RKO (cell line): ENCODE measurements at regions not wholly inside any gene's neighbourhood (a gene's known extent, or its start where the extent isn't known, plus 50 kb on each side); places are given as distances from the start of the nearest gene placed in this dataset.

ENCODE experiments used
- DNase-seq: peaks from one replicate; pipeline ENCODE4 v3.0.0-alpha.2; 2016; ENCODE audit warnings: low spot score

DNA sequence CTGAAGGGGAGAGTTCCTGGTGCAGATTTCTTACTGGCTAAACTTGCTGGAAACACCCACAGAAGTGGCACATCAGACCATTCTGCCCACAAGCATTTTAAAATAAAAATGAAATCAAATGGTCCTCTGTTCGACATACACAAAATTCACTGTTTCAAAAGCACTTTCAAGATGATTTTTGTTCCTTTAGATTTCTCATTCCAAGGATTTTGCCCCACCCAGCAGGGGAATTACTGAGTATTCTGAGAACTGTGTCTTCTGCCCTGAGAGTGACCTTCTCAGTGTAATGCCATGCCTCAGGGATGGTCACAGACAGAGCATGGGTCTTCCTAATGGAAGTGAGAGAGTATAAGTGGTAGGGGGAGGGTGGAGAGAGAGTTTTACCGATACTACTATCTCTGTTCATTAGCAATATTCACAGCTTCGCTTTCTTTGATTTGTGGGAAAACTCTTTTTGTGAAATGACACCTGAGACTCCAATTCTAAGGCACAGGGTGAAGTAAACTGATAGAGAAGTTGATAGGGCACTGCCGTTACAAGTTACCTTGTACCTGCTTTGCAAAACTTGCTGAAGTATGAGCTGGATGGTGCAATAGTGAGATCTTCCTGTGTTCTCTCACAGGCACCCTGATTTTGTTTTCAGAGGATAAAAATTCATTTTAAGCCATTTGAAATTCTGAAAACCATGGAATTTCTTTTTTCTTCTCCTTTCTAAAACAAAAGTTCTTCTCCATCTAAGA, 95.8 kb upstream of the CD180 start:
- DNase-seq, result no peak

DNA sequence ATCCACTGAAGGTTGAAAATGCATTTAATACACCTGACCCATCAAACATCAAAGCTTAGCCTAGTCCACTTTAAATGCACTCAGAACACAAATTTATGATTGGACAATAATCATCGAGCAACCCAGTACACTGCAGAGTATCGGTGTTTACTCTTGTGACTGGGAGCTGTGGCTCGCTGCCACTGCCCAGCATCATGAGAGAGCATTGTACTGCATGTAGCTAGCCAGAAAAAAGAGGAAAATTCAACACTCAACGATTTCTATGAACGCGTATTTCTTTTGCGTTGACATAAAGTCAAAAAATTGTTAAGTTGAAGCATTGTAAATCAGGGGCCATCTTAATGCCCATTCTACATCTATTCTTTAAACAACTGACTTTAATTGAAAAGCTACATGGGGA, 95.1 kb upstream of the CD180 start:
- DNase-seq, result no peak

DNA sequence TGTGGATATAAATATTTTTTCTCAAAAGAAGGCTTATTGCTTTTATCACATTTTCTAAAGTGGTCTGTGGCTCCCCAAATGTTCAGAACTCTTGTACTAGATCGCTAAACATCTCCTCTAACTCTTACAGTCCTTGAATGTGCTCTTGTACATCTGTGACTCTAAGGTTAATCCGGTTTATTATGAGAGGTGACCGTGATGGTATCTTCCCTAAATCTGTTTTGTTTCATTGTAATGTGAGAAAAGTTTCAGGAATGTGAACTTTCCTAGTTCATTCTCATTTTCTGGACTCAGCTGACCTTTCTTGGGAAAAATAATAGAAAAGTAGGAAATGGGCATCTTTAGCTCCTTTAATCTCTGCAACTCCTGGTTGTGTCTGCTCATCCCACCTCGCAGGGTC, 94.5 kb upstream of the CD180 start:
- DNase-seq, result no peak

- no peak for DNase-seq
These were observed 94.1 kb upstream of the CD180 start for GRCh38 chr5:67290655-67291054.

DNA sequence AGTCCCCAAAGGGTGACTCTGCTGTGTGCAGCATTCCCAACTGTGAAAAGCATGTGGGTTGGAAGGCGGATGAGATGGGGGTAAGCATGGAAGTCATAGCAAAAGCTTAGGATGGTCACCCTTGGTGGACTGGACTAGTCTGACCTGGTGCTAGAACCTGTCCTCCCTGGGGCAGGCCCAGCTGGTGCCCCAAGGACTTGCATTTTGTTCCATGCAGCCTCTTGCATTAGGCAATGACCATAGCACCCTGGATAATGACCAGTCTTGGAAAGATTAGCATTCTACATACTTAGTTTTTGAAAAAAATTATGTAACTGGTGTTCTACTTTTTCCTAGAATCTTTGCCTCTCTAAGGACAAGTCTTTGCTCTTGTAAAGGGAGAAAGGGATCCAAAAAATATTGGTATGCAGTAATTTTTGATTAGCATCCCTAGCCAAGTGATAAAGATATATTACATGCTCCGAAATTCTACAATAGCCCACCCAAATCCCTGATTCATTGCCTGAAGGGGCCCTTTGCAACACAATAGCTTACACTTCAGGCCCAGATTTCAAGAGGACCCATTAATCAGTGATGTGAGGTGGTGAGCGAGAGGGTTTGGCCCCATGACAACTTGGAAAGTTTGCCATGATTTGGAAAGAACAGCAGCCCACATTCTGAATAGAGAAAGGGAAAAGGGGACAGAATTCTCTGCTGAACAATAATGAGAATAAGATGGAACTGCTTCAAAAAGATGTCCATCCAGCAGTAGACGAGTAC, 93.3 kb upstream of the CD180 start:
- DNase-seq, result no peak

GRCh38 chr5:67287510-67288268, 91.1 kb upstream of the CD180 start:
- DNase-seq, result no peak

DNA sequence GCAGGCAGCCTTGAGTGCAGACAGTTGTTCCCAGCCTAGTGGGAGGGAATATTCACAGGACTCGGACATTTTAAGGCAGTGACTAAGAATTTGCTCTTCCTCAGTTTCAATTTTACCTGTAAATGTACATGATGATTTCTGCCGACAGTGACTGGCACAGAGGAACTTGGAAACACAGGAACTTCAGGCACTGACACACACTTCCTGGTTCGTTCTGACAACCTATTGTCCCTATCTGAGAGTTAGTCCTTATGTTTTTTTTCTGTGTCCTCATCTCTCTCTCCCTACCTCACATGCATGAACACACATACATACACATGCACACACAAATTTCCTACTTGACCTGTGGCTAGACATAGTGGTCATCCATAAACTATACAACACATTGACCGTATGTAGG, 89.4 kb upstream of the CD180 start:
- DNase-seq, result no peak

DNA sequence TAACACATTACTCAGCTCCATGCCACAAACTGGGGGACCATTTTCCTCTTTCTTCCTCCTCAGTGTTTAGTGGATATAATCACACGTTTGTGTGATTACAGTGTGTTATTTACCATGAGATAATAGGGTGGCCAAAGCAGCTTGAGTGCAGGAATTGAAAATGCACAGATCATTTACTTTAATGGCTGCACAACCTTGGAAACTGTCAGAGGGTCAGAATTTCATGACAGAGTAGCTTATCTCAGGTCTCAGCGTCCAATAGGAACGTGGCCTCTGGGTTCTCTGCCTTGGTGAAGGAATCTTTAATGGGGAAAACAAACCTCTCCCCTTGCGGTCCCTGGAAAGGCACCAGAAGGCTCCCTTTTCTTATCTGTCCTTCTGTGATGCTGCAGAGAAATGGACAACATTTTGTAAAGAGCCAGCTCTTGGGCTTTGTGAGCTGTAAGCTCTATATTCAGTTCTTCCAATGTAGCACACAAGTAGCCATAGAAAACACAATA, 87.4 kb upstream of the CD180 start:
- no peak for DNase-seq

- no peak for DNase-seq
These were observed 86.8 kb upstream of the CD180 start for GRCh38 chr5:67283275-67283987.

GRCh38 chr5:67281874-67282273, 85.3 kb upstream of the CD180 start:
- no peak for DNase-seq

DNA sequence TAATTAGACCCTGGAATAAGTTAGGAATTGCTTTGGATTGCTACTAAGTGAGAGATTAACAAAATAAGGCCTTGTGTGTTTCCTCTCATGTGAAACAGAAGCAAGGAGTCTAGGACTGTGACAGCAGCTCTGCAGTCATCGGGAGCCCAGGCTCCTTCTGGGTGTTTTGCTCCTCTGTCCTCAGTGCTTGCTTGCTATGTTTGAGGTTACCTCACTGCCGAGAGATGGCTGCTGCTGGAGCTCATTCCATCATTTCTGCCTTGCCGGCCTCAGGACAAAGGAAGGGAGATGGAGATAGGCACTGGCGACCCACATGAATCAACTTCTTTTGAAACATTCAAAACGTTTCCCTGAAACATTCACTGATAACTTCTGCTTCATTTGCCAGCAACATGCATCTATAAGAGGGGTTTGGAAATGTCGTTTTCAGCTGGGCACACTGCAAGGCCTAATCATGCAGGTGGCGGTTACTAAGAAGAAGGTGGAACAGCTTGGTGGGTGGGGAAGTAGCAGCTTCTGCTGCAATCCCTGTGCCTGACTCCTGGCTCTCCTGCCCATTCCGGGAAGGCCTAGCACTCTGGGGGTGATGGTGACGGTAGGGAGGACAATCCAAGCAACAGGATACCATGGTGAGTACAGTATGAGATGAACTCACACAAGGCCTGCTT, 77.2 kb upstream of the CD180 start:
- no peak for DNase-seq

DNA sequence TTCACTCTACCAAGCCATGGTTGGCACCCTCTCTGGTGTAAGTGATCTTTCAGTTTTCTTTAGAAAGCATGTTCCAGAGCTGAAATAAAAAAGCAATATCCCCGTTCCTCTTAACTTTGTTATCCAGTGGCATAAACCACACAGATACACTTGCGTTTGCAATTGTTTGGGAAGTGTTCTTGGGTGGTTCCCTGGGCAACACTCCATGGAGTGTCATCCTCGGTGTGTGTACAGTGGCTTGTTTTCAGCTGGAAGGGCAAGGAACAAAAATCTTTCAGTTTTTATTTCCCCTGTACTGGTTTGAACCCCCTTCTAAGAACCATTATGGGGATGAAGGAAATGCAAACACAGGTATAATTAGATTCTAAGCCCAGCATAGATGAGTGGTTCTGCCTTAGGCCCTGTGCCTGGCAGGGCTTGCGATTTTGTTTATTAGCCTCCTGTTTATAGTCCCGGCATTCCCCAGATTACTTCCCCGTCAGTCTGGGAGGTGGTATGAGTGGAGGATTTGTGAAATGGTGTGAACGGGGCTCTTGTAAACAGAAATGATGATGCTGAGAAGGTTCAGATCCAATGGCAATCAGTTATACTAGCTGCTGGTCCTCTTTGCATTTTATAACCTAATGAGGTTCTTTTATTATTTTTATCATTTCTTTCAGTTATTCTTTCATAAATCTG, 76.0 kb upstream of the CD180 start:
- DNase-seq, result no peak

GRCh38 chr5:67268231-67269021, 71.8 kb upstream of the CD180 start:
- no peak for DNase-seq

- DNase-seq, result no peak
These were observed 71.1 kb upstream of the CD180 start for GRCh38 chr5:67267512-67268216.

DNA sequence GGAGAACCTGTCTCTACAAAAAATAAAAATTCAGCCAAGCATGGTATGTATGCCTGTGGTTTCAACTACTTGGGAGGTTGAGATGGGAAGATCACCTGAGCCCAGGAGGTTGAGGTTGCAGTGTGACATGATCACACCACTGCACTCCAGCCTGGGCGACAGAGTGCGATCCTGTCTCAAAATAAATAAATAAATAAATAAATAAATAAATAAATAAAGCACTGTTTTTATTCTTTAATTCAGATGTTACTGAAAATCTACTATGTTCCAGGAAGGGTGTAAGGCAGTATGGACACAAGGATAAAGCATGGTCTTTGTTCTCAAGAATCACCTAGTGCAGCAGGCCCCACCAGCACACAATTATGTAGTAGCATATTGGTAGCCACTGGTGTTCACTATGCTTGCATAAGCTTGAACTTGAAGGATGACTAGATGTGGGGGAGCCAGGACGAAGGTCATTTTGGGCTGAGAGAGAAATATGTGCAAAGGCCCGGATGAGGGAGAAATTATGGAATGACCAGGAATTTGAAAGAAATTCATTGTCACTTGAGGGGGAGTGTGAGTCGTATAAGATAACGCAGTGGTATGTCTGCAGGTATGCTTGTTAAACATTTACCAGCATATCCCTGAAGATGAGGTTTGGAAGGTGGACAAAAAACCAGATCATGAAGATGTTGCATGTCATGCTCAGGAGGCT, 70.2 kb upstream of the CD180 start:
- no peak for DNase-seq

- DNase-seq, result no peak
These were observed 69.4 kb upstream of the CD180 start for GRCh38 chr5:67265951-67266350.

DNA sequence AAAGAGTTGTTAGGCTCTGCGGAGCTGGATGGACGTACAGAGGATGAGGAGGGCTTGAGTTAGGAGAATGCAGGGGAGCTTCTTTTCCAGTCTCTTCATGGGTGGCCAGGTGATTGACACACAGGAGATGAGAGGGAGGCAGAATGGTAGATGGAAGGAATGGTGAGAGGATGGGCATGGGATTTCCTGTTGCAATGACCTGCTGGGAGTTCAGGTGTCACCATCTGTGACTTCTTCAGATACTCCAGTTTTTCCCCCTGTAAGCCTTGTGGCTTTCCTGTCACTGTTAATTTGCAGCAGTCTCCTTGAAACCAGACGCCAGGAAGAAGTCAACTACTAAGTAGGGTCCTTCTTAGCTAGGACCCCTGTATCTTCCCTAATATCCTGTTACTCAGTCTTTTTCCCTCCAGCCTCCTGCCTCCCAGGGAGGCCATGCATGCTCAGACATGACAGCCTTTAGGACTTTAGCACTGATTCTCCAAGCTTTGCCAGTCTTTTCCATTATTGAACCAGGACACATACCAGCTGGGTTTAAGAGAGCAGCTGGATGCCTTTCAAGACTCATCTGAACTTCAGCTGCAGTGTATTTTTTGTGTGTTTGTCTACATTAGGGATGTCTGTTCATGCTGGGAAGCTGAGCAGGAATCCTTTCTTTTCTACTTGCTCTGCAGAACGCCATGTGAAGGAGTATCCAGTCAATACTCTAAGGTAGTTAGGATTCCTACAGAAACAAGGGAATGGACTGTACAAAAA, 67.2 kb upstream of the CD180 start:
- no peak for DNase-seq

GRCh38 chr5:67262956-67263355, 66.4 kb upstream of the CD180 start:
- no peak for DNase-seq
